Stimulated activated CD4-positive, alpha-beta T cell treated with anti-CD3 and anti-CD28 coated beads, Interleukin-15, amount 100 ng/mL, for 48 hours (primary cell): ENCODE measurements at regions not wholly inside any gene's neighbourhood (a gene's known extent, or its start where the extent isn't known, plus 50 kb on each side); places are given as distances from the start of the nearest gene placed in this dataset.
"Not testable (repeated sequence)": the region's sequence is repeated elsewhere in the genome, so short reads cannot be mapped to it uniquely, and the experiment has no call there.

ENCODE experiments used
- DNase-seq, 2 donors: peaks; one replicate each; pipeline ENCODE4 v3.0.0-alpha.2; 2020; ENCODE audit warnings: low read depth in 2 of 2

GRCh38 chr4:20122198-20122988, 129.3 kb upstream of the SLIT2 start:
- no peak for DNase-seq

- no peak for DNase-seq
These were observed 132.6 kb upstream of the SLIT2 start for GRCh38 chr4:20119141-20119540.

- no peak for DNase-seq
These were observed 142.3 kb upstream of the SLIT2 start for GRCh38 chr4:20109391-20109790.

GRCh38 chr4:20106921-20107320, 144.8 kb upstream of the SLIT2 start:
- DNase-seq: no peak

- DNase-seq: no peak
These were observed 149.9 kb upstream of the SLIT2 start for GRCh38 chr4:20101831-20102230.

GRCh38 chr4:20096911-20097310, 154.8 kb upstream of the SLIT2 start:
- DNase-seq: no peak

- DNase-seq: no peak
These were observed 155.7 kb upstream of the SLIT2 start for GRCh38 chr4:20095805-20096541.

- no peak for DNase-seq
These were observed 159.9 kb upstream of the SLIT2 start for GRCh38 chr4:20091781-20092180.

GRCh38 chr4:20087522-20087911, 164.2 kb upstream of the SLIT2 start:
- no peak for DNase-seq

- DNase-seq: no peak
These were observed 164.7 kb upstream of the SLIT2 start for GRCh38 chr4:20086799-20087521.

GRCh38 chr4:20086067-20086798, 165.5 kb upstream of the SLIT2 start:
- no peak for DNase-seq

GRCh38 chr4:20085653-20086052, 166.1 kb upstream of the SLIT2 start:
- DNase-seq: no peak

- DNase-seq: no peak
These were observed 166.5 kb upstream of the SLIT2 start for GRCh38 chr4:20085156-20085555.

GRCh38 chr4:20084488-20084887, 167.2 kb upstream of the SLIT2 start:
- DNase-seq: no peak

GRCh38 chr4:20078644-20079043, 173.1 kb upstream of the SLIT2 start:
- no peak for DNase-seq

GRCh38 chr4:20075248-20075871, 176.3 kb upstream of the SLIT2 start:
- DNase-seq: no peak

GRCh38 chr4:20074450-20074849, 177.3 kb upstream of the SLIT2 start:
- no peak for DNase-seq

- DNase-seq: no peak
These were observed 185.8 kb upstream of the SLIT2 start for GRCh38 chr4:20065952-20066351.

- DNase-seq: not testable (repeated sequence)
These were observed 188.8 kb upstream of the SLIT2 start for GRCh38 chr4:20062857-20063256.

GRCh38 chr4:20062054-20062453, 189.7 kb upstream of the SLIT2 start:
- no peak for DNase-seq

GRCh38 chr4:20050768-20051167, 200.9 kb upstream of the SLIT2 start:
- no peak for DNase-seq
